HG03378 (cell line): ENCODE measurements at regions not wholly inside any gene's neighbourhood (a gene's known extent, or its start where the extent isn't known, plus 50 kb on each side); places are given as distances from the start of the nearest gene placed in this dataset.
"Not testable (repeated sequence)": the region's sequence is repeated elsewhere in the genome, so short reads cannot be mapped to it uniquely, and the experiment has no call there.

Source experiments
- ATAC-seq: cut with Tn5 transposase; IDR thresholded peaks from one replicate; pipeline ENCODE4 v1.9.1; 2021; ENCODE audit warnings: mild to moderate bottlenecking, moderate library complexity; ENCODE audit not compliant: unreplicated experiment

- ATAC-seq, result no peak
Measured at GRCh38 chr21:38916214-38916964, 110.7 kb downstream of the ETS2 start.

GRCh38 chr21:38915546-38915945 lies 109.8 kb downstream of the ETS2 start:
- ATAC-seq, result no peak

DNA sequence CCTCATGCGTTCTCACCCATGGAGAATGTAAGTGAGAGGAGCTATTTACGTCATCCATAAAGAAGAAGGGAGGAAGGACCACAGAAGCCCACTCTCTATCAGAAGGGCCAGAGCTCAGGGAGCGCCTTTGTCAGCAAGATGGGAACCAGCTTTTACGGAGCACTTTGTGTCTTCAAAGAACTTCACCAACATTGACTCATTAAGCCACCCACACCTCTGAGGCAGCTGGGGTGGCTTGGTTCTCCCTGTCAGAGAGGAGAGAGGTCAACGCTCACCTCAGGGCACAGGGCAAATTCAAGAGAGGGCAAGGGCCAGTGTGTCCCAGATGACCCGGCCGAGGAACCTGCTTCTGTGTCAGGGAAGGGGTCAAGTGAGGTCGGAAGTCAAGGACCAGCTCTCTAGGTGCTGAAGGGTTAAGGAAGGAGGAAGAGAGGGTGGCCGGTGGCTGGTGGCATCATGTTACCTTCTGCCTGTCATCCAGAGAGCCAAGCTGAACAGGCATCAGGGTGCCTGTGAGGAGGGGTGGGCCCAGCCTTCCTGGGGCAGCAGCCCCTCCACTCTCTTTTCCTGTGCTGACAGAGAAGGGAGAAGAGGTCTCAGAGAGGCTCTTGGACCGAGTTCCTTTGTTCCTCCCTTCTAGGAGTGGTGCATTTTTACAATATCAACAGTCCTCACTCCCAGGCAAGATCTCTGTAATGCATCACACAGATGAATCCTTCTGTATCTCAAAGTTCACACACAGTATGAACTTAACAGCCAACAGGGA lies 109.0 kb downstream of the ETS2 start:
- ATAC-seq, result no peak

DNA sequence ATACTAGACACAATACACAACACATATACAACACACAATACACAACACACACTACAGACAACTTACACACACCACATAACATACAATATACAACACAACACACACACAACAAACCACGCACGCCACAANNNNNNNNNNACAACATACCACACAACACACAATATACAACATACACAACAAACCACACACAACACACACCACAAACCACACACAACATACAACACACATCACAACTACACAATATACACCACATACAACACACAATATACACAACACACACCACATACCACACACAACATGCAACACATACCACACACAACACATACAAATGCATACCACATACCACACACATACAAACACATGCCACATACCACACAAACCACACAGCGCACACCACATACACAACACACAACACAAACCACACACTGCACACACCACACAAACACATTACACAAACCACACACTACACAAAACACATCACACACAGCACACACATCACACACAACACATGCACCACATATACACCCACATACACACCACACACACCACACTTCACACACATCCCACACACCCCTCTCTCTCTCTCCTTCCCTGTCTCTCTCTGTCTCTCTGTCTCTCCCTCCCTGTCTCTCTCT lies 108.3 kb downstream of the ETS2 start:
- ATAC-seq, result no peak

GRCh38 chr21:38913120-38913892 lies 107.6 kb downstream of the ETS2 start:
- ATAC-seq, result no peak

DNA sequence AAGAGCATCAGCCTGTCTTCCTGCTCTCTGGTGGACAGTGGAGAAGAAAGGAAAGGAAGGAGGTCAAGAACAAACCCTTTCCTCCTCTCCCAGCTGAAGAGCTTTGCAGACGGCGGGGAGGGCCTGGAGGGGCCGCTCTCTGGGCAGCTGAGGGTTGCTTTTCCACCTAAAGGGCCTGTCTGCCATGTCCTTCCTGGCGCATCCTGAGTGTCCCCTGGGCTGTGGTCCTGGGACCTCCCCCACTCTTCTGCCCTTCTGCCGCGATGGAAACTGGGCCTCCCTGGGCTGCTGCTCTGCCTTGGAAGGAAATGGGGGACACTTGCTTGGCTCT lies 107.0 kb downstream of the ETS2 start:
- ATAC-seq, result no peak

- no peak for ATAC-seq
Measured at GRCh38 chr21:38912102-38912629, 106.4 kb downstream of the ETS2 start.

DNA sequence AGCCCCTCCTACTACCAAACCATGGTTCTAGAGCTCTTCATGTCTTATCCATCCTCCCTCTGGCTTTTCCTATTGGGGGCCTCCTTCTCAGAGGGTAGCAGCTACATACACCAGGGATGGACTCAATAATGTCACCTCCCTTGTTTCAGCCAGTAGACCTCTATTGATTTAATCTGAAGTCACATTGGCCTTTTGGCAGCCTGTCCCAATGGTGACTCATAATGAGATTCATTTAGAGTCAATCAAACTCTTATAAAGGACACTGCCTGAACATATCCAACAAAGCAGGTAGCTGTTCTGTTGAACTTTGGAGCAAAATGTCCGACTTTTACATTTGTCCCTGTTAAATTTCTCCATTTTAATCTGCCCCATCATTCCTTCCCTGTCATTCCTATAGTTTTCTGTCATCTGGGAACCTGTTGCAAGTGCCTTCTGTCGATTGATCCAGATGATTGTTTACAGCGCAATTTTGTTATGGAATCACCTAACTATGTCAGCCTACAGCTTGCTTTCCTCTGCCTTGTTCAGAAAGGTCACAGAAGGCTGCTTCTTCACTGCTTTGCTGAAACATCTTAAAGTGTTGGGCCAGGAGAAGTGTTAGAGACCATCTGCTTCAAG lies 105.9 kb downstream of the ETS2 start:
- ATAC-seq, result no peak

DNA sequence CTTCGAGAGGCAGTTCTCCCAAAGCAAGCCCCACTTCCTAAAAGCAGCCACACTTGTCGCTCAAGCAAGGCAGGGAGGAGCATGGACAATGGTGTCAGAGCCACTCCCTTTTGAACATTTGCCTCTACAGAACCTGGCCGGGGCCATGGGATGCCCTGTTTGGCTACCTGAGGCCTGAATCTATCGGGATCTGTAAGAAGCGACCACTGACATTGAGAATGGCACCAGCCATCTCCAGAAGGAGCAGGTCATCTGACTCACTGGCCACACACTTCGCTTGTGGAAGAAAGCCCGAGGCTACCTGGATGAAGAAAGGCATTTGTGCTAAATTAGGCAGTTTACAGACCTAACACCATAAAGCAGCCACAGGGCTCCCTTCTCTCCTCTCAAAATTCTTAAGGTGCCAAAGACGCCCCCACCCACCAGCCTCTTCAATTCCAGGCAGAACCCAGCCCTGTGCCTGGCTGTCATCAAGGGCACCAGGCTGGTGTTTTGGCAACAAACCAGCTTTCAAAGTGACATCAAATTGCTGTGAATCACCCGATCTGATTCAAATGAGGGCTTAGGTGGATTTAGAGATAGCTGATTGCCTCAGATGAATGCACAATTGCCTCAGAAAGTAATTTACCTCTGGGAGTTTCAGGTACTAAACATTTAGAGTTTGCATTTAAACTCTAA lies 104.8 kb downstream of the ETS2 start:
- no peak for ATAC-seq

DNA sequence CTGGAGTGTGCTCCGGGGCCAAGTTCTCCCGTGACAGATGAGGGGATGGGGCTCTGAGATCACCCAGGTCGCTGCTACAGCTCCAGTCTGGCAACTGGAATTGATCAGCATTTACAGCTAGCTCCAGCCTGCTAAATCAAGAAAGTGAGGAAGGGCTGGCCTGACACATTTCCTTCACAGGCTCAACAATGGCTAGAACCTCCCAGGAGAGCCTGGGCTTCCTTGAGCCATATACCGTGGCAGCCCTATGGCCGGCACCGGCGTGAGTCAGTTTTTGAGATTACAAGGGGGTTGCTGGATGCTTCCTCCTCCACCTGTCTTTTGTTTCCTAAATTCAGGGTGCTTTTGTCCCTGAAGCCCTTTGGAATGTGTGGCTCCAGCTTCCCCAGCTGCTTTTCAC lies 104.2 kb downstream of the ETS2 start:
- no peak for ATAC-seq

- no peak for ATAC-seq
Measured at GRCh38 chr21:38909109-38909508, 103.4 kb downstream of the ETS2 start.

- no peak for ATAC-seq
Measured at GRCh38 chr21:38908537-38908936, 102.8 kb downstream of the ETS2 start.

- ATAC-seq, result no peak
Measured at GRCh38 chr21:38905752-38906151, 100.0 kb downstream of the ETS2 start.

DNA sequence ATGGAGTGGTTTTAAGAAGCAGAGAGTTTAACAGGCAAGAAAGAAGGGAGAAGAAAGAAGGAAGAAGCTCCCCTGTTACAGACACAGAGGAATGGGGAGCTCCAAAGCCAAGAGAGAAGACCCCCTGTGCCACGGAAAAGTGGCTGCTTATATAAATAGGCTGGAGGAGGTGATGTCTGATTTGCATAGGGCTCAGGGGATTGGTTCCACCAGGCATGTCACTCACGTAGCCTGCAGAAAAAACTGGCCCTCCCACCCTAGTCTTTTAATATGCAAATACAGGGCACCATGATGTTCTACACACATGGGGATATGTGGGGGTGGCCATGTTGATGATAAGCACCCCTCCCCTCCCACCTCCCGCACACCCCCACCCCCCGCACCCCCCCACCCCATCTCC lies 99.6 kb downstream of the ETS2 start:
- ATAC-seq, result no peak

DNA sequence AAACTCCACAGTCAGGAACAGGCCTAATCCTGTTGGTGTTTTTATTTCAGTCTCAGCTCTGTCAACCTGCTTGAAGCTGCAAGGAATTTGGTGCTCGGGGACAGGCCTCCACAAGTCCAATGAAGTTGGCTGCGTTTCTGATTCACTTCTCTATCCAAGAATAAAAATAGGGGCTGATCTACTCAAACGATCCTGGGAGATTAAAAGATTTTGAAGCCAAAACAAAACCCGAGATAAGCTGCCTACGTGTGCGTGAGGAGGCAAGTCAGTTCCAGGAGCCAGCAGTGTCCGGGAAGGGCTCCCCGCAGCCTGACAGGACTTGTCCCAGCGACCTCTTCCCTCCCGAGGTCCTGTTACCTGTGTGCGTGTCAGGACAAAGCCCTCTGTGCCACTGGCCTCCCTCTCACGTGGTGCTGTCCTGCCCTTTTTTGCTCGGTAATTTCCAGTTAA lies 98.0 kb downstream of the ETS2 start:
- no peak for ATAC-seq

DNA sequence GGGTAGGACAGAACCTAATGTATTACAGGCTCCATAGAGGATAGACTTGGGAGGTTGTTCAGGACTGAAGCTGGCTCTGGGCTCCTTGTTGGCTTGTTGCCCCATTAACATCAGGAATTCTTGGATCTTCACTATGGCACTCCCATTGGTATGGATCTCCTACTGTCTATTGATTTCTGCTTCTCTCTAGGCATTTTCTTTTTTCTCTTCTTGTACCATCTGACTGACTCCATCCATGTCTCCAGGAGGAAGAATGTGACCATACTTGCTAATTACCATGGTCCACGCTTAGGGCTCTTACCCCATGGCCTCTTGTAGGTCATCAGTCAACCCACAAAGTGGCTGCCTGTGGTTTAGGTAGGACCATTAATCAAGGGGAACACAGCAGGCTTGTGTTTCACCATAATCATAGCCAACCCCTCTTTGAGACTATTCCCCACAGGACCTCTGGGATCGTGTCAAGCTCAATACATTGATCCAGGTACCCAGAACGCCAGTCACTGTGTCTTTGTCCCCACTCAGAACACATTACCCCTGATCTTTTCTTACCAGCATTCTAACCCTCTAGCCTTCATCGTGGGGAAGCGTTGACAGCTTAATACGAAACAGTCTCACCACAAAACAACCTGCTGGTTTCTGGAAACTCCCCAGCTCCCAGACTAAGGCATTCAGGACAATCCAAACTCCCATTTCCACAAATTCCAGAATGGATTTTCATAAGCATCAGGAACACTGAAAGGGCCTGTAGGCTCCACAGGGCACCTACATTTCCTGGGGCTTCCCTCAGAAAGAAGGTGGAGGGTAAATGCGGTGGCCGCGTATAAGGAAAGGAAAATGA lies 97.1 kb downstream of the ETS2 start:
- no peak for ATAC-seq

DNA sequence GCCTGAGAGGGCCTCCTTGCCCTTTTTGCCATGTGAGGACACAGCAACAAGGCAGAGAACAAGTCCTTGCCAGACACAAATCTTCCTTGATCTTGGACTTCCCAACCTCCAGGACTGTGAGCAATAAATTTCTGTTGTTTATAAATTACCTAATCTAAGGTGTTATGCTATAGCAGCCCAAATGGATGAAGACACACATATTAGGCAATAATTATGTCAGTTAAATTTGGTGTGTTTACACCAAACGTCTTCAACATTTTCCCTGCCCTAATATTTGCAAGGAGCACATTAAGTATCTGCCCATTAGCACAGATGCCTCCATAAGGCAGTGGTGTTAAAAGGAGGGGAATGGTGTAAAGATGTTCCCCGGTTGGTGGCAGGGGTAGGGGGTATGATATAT lies 94.8 kb downstream of the ETS2 start:
- ATAC-seq, result no peak

GRCh38 chr21:38899985-38900384 lies 94.3 kb downstream of the ETS2 start:
- ATAC-seq, result not testable (repeated sequence)

- ATAC-seq, result no peak
Measured at GRCh38 chr21:38899277-38899947, 93.7 kb downstream of the ETS2 start.
